CD4-positive, CD25-positive, alpha-beta regulatory T cell (primary cell): ENCODE measurements at regions not wholly inside any gene's neighbourhood (a gene's known extent, or its start where the extent isn't known, plus 50 kb on each side); places are given as distances from the start of the nearest gene placed in this dataset.
"Not testable (repeated sequence)": the region's sequence is repeated elsewhere in the genome, so short reads cannot be mapped to it uniquely, and the experiment has no call there.

ENCODE experiments used
- ATAC-seq, 2 donors: fragments of 150-1000 bp; cut with Tn5 transposase; one replicate each; pipeline ENCODE4 v1.10.0; 2021; ENCODE audit warnings: low read depth in 2 of 2, moderate number of reproducible peaks in 2 of 2, moderate library complexity in 1 of 2
- DNase-seq, 3 donors: peaks; one replicate each; pipeline versions ENCODE4 v3.0.0 to v3.0.0-alpha.2; 2012 to 2022; ENCODE audit warnings: mixed read lengths in 1 of 3
- H3K27ac ChIP-seq: one replicate; pipeline ENCODE4 v1.7.0; 2013; ENCODE audit warnings: mild to moderate bottlenecking, low read length; ENCODE audit not compliant: insufficient read depth, poor library complexity, severe bottlenecking
- H3K27me3 ChIP-seq: one replicate; pipeline ENCODE4 v1.7.0; 2013; ENCODE audit warnings: low read length; ENCODE audit not compliant: control insufficient read depth, insufficient read depth
- H3K36me3 ChIP-seq: one replicate; pipeline ENCODE4 v1.7.0; 2013; ENCODE audit warnings: mild to moderate bottlenecking, low read length, moderate library complexity; ENCODE audit not compliant: control insufficient read depth, insufficient read depth
- H3K4me1 ChIP-seq: 2 replicates; pipeline ENCODE4 v1.7.0; 2013; ENCODE audit warnings: mild to moderate bottlenecking, low read length; ENCODE audit not compliant: insufficient read depth, control insufficient read depth, poor library complexity, severe bottlenecking
- H3K4me3 ChIP-seq: one replicate; pipeline ENCODE4 v1.7.0; 2013; ENCODE audit warnings: low read depth, mild to moderate bottlenecking, low read length, moderate library complexity
- H3K9me3 ChIP-seq, 2 experiments: 1 replicate in 1 of 2; 2 replicates in 1 of 2; pipeline ENCODE4 v1.7.0; 2013; ENCODE audit warnings: low read length in 2 of 2, mild to moderate bottlenecking in 1 of 2, moderate library complexity in 1 of 2; ENCODE audit not compliant: control insufficient read depth in 2 of 2
- H3K27ac Mint-ChIP-seq, 3 donors: one replicate each; pipeline ENCODE4 v1.8.0; 2020 to 2022; ENCODE audit warnings: mild to moderate bottlenecking in 3 of 3, mixed read lengths in 3 of 3, moderate library complexity in 2 of 3
- H3K27me3 Mint-ChIP-seq: one replicate; pipeline ENCODE4 v1.8.0; 2022; ENCODE audit warnings: mild to moderate bottlenecking, mixed read lengths
- H3K36me3 Mint-ChIP-seq: one replicate; pipeline ENCODE4 v1.8.0; 2020; ENCODE audit warnings: mixed read lengths
- H3K4me1 Mint-ChIP-seq, 4 donors: one replicate each; pipeline ENCODE4 v1.8.0; 2020 to 2022; ENCODE audit warnings: mixed read lengths in 4 of 4, mild to moderate bottlenecking in 1 of 4
- H3K4me3 Mint-ChIP-seq, 4 donors: one replicate each; pipeline ENCODE4 v1.8.0; 2020 to 2022; ENCODE audit warnings: mild to moderate bottlenecking in 4 of 4, mixed read lengths in 4 of 4, moderate library complexity in 3 of 4
- H3K9me3 Mint-ChIP-seq, 7 donors: one replicate each; pipeline ENCODE4 v1.8.0; 2020 to 2022; ENCODE audit warnings: mixed read lengths in 7 of 7, mild to moderate bottlenecking in 3 of 7, moderate library complexity in 2 of 7

DNA sequence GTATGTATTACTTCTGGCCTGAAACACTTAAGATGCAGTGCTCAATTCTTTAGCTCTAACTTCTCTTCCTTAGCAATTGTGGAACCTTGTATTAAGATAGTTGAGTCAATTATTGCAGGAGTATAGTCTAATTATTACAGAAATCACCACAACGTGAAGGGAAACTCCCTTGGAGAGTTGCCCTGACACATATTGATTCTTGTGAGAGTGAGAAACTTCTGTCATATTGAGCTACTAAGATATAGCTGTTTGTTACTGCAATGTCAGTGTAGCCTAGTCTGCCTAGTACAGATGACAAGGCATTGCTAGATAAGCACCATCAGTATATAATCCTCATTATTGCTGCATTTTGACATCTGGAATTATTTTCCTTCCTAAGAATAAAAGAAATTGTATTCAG is 82.7 kb upstream of the TEX13C start:
- H3K36me3 ChIP-seq, result no peaks in the 10 kb centered on the region
- no peak overlapping the region for H3K27ac Mint-ChIP-seq
- no peaks in the 10 kb centered on the region for H3K9me3 Mint-ChIP-seq
- H3K27ac ChIP-seq, result no peak overlapping the region
- ATAC-seq (no peak), DNase-seq (no peak)
- H3K36me3 Mint-ChIP-seq, result no peaks in the 10 kb centered on the region
- H3K4me1 ChIP-seq, result no peaks in the 10 kb centered on the region
- H3K4me3 ChIP-seq, result no peak overlapping the region
- H3K9me3 ChIP-seq, result no peaks in the 10 kb centered on the region
- H3K4me3 Mint-ChIP-seq, result no peak overlapping the region
- H3K27me3 ChIP-seq, result no peaks in the 10 kb centered on the region
- H3K27me3 Mint-ChIP-seq, result no peaks in the 10 kb centered on the region
- peaks cover 0 to 4% (median 0%) of the 10 kb centered on the region in 4 donors for H3K4me1 Mint-ChIP-seq

GRCh38 chrX:125248931-125249330 is 70.7 kb upstream of the TEX13C start:
- H3K27ac Mint-ChIP-seq, result no peak overlapping the region
- Histone ChIP-seq H3K4me1 (no peaks in the 10 kb centered on the region), H3K27me3 (no peaks in the 10 kb centered on the region), H3K9me3 (no peaks in the 10 kb centered on the region), H3K27ac (no peak overlapping the region), H3K36me3 (no peaks in the 10 kb centered on the region), H3K4me3 (no peak overlapping the region)
- H3K36me3 Mint-ChIP-seq, result no peaks in the 10 kb centered on the region
- H3K9me3 Mint-ChIP-seq, result peaks cover 0 to 1% (median 0%) of the 10 kb centered on the region in 7 donors
- no peak for DNase-seq
- ATAC-seq, result no peak
- H3K4me3 Mint-ChIP-seq, result no peak overlapping the region
- H3K27me3 Mint-ChIP-seq, result no peaks in the 10 kb centered on the region
- H3K4me1 Mint-ChIP-seq, result no peaks in the 10 kb centered on the region

GRCh38 chrX:125255759-125256158 is 63.9 kb upstream of the TEX13C start:
- not testable (repeated sequence) for H3K9me3 ChIP-seq, DNase-seq, H3K9me3 Mint-ChIP-seq, H3K27me3 Mint-ChIP-seq, H3K4me1 Mint-ChIP-seq, H3K27ac ChIP-seq, H3K27ac Mint-ChIP-seq, H3K4me3 ChIP-seq, H3K36me3 Mint-ChIP-seq, ATAC-seq, H3K4me1 ChIP-seq, H3K27me3 ChIP-seq, H3K36me3 ChIP-seq, H3K4me3 Mint-ChIP-seq

- ATAC-seq, result no peak
- Mint-ChIP-seq H3K27me3 (no peaks in the 10 kb centered on the region), H3K27ac (no peak overlapping the region), H3K9me3 (peaks cover 0 to 10% (median 3%) of the 10 kb centered on the region in 7 donors), H3K36me3 (no peaks in the 10 kb centered on the region), H3K4me3 (no peak overlapping the region), H3K4me1 (no peaks in the 10 kb centered on the region)
- Histone ChIP-seq H3K36me3 (no peaks in the 10 kb centered on the region), H3K4me1 (no peaks in the 10 kb centered on the region), H3K27me3 (no peaks in the 10 kb centered on the region), H3K4me3 (no peak overlapping the region), H3K27ac (no peak overlapping the region), H3K9me3 (peaks cover 0 to 6% of the 10 kb centered on the region in 2 experiments)
- no peak for DNase-seq
These were observed 56.8 kb upstream of the TEX13C start for GRCh38 chrX:125262836-125263235.

DNA sequence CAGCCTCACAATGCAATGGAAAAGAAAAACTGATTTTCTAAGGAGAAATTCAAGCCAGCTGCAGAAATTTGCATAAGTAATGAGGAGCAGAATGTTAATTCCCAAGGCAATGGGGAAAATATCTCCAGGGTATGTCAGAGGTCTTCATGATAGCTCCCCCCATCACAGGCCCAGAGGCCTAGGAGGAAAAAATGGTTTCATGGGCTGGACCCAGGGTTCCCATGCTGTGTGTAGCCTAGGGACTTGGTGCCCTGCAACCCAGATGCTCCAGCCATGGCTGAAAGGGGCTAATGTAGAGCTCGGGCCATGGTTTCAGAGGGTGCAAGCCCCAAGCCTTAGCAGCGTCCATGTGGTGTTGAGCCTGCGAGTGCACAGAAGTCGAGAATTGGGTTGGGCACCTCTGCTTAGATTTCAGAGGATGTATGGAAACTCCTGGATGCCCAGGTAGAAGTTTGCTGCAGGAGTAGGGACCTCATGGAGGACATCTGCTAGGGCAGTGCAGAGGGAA is 53.5 kb upstream of the TEX13C start:
- no peak overlapping the region for H3K4me3 Mint-ChIP-seq
- Histone ChIP-seq H3K36me3 (no peaks in the 10 kb centered on the region), H3K9me3 (peaks cover 0 to 6% of the 10 kb centered on the region in 2 experiments), H3K27ac (no peak overlapping the region), H3K4me3 (no peak overlapping the region), H3K4me1 (no peaks in the 10 kb centered on the region), H3K27me3 (no peaks in the 10 kb centered on the region)
- no peak overlapping the region for H3K27ac Mint-ChIP-seq
- no peaks in the 10 kb centered on the region for H3K36me3 Mint-ChIP-seq
- no peaks in the 10 kb centered on the region for H3K27me3 Mint-ChIP-seq
- ATAC-seq, result no peak
- H3K4me1 Mint-ChIP-seq, result no peaks in the 10 kb centered on the region
- DNase-seq, result no peak
- peaks cover 0 to 10% (median 3%) of the 10 kb centered on the region in 7 donors for H3K9me3 Mint-ChIP-seq
